SIG-M5 treated with dmso at 0.1 percent for 504 hours (cell line): ENCODE measurements at regions not wholly inside any gene's neighbourhood (a gene's known extent, or its start where the extent isn't known, plus 50 kb on each side); places are given as distances from the start of the nearest gene placed in this dataset.
"Not testable (repeated sequence)": the region's sequence is repeated elsewhere in the genome, so short reads cannot be mapped to it uniquely, and the experiment has no call there.

Experiments
- DNase-seq: peaks from one replicate; lab custom pipeline; 2025; ENCODE audit not compliant: unreplicated experiment; lab: John Stamatoyannopoulos, UW

DNA sequence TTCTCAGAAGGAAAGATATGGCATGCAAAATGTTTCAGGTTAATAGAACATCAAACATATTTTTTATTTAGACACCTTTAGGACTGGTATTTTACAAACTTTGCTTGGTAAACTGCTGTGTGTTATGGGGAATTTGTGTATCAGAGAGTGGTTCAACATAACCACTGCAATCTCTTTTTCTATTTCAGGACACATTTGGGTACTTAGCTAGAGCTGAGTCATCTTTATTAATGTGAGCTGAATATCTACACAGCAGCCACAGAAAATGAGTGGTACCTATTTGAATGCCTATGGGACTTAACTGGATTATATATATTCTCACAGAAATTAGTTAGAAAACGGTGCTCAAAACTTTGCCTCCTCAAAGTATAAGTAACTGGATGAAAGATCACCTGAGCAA, 179.8 kb downstream of the SPDYE17 start:
- DNase-seq = not testable (repeated sequence)

- DNase-seq = not testable (repeated sequence)
These were observed 180.5 kb downstream of the SPDYE17 start for GRCh38 chr7:76851617-76852016.

GRCh38 chr7:76849887-76850563, 182.1 kb downstream of the SPDYE17 start:
- not testable (repeated sequence) for DNase-seq

DNA sequence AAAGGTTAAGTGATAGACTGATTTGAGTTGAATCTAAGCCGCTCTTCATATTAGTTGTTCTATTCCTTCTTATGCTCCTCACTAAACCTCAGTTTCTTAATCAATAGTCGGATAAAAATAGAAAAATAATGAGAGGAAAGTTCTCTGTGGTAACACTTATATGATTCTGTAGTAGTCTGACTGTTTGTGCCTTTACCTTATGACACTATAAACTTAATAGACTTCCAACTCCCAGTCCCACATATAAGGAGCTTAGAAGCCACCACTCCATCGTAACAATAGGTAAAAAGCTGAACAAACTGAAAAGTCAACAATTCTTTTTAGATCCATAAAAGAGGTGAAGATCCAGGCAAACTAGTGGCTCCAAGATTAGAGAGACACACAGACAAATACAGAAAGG, 192.3 kb downstream of the SPDYE17 start:
- not testable (repeated sequence) for DNase-seq

DNA sequence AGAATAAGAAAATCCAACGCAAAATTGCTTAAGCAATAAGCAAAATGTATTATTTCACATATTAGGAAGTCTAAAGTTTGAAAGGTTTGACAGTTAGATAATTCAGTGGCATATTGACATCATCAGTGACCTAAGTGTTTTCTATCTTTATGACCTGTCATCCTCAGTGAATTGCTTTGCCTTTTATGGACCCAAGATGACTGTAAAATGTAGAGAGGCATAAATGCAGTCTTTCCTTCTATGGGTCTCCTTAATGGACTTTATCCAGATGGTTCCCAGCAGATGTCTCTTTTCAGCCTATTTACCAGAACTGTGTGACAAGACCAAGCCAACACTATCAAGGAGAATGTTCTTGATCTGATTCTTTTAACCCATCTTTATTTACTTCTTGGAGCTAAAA, 192.9 kb downstream of the SPDYE17 start:
- not testable (repeated sequence) for DNase-seq

DNA sequence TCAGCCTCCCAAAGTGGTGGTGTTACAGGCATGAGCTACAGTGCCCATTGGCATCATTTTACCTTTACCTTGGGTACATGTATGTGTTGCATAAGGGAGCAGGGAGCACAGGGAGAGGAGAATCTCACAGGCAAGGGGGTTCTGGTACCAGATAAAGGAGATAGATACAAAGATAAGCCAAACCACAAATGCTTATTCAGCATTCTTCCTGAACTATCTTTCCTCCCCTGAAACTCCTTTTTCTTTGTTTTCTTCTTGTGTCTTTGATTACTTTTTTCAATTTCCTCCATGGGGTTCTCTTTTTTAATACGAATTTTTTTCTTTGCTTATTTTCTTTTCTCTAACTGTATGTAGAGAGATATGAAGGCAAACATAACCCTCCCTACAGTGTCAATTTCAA, 193.8 kb downstream of the SPDYE17 start:
- not testable (repeated sequence) for DNase-seq

- DNase-seq = not testable (repeated sequence)
These were observed 202.2 kb upstream of the POMZP3 start for GRCh38 chr7:76829233-76829632.

- not testable (repeated sequence) for DNase-seq
These were observed 199.1 kb upstream of the POMZP3 start for GRCh38 chr7:76826181-76826580.

GRCh38 chr7:76809856-76810255, 182.8 kb upstream of the POMZP3 start:
- DNase-seq = not testable (repeated sequence)

DNA sequence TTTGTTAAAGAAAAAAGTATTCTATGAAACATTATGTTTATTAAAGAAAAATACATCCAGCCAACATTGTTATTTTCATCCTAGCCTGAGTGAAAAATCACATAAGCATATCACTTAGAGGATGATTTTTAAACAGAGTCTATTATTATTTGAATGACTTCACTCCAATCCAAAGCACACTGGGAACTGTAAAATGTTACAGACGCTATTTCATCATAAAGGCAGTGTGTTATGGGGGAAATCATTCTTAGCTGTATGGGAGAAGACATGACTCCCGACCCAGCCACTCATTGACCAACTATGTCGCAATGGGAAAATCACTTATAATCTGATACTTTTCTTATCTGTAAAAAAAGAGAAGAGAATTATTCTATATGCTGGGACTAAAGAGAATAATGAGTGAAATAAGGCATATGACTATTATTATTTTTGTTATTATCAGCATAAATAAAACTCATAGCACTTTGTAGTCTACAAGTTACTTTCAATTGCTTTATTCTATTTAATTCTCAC, 180.6 kb upstream of the POMZP3 start:
- DNase-seq = not testable (repeated sequence)

GRCh38 chr7:76806460-76806859, 179.4 kb upstream of the POMZP3 start:
- DNase-seq = not testable (repeated sequence)

DNA sequence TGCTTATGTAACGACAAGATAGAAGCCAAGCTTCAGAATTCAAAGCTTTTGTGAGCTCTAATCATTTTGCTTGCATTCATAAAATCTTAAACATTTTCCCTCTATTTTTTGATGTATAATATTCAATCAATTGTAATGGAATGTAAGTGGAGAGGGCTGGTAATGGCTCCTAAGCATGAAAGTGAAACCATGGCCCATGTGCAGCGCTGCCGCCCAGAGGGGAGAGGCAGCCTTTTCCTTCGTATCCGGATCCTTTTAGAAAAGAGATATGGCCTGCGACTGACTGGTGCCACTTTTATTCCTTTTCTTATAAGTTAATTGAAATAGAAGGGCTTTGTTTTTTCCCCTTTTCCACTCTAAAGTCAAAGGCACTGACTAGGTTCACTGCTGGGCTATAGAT, 178.9 kb upstream of the POMZP3 start:
- not testable (repeated sequence) for DNase-seq

DNA sequence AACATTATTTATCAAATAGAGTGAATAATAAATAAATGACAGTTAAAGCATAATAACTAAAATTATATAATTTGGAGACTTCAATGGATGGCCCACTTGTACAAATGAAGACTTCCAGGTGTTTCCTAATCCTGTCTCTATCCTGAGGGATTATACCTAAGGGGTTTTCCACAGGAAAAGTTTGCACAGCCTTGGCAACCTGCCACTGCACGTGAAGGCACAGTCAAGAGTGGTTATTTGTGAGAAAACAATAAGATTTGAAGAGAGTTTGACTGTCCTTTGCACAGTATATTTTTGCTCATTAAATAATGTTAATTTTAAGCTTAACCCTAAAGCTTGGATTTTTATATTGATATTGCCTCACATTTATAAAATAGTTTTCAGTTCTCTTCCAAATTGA, 178.2 kb upstream of the POMZP3 start:
- DNase-seq = not testable (repeated sequence)

GRCh38 chr7:76797639-76798038, 170.6 kb upstream of the POMZP3 start:
- DNase-seq = not testable (repeated sequence)

DNA sequence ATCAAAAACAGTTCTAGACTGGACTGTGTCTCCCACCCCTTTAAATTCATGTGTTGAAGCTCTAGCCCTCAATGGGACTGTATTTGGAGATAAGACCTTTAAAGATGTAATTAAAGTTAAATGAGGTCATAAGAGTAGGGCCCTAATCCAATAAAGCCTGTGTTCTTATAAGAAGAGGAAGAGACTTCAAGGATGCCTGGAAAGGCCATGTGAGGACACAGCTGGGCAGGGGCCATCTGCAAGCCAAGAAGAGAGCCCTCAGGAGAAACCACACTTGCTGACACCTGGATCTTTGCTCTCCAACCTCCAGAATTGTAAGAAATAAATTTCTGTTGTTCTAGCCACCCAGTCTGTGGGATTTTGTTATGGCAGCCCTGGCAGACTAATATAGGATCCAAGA, 153.6 kb upstream of the POMZP3 start:
- DNase-seq = not testable (repeated sequence)

DNA sequence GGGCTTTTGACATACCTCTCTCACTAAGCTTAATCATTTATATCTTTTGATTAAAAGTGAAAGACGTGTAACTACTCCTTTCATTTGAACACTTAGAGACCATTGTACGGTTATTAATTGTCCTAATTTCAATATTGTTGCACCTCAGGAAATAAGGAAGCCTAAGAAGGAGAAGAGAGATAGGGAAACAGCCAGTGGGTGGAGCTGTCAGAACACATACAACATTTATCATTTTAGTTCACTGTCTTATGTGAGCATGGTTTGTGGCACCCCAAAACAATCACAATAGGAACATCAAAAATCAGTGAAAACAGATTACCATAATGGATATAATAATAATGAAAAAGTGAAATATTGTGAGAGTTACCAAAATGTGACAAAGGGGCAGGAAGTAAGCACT, 147.2 kb upstream of the POMZP3 start:
- DNase-seq = not testable (repeated sequence)

GRCh38 chr7:76771980-76772379, 144.9 kb upstream of the POMZP3 start:
- DNase-seq = not testable (repeated sequence)

- DNase-seq = not testable (repeated sequence)
These were observed 136.9 kb upstream of the POMZP3 start for GRCh38 chr7:76763977-76764376.

DNA sequence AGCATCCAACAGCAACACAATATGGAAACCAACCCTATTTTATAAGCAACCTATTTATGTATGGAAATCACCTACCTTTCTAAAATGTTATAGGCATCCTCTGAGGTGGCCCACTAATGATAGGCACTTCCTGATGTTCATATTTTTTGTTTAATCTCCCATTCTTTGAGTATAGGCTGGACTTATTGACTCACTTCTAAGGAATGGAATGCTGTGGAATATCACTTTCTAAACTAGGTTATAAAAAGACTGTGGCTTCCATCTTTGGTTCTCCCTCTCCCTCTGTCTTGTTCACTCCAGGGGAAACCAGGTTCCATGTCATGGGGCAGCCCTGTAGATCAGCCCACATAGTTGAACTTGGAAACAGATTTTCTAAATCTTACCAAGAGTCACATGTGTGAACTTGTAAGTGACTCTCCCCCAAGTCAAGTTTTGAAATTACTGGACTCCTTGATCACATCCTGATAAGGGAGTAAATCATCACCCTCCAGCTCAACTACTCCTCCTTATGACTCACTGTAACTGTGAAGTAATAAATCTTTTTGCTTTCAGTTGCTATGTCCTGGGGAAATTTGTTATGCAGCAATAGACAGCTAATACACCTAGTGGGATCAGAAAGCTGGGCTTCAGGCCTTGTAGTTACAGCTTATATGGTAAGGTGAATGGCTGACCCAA, 133.6 kb upstream of the POMZP3 start:
- DNase-seq = not testable (repeated sequence)

GRCh38 chr7:76739538-76739937, 112.5 kb upstream of the POMZP3 start:
- not testable (repeated sequence) for DNase-seq

GRCh38 chr7:76736724-76737123, 109.6 kb upstream of the POMZP3 start:
- not testable (repeated sequence) for DNase-seq

DNA sequence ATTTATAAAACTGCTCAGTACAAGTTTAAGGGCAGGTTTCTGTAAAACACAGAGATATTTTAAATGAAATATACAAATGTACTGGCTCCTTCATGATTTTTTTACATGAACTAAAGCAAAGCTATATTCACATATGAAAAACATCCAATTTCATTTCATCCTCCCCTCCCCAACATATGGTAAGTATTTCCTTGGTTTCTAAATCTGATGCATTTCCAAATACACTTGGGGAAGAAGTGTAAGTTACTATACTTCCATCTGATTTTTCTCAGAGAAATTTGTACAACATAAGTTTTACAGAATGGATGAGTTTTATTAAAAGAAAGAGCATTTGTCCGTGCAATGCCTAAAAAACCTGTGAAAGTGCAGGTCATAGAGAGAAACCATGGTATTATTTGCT, 109.0 kb upstream of the POMZP3 start:
- not testable (repeated sequence) for DNase-seq
